NCI-H2227 (cell line): ENCODE measurements at regions not wholly inside any gene's neighbourhood (a gene's known extent, or its start where the extent isn't known, plus 50 kb on each side); places are given as distances from the start of the nearest gene placed in this dataset.
A peak's percentile ranks its signal among the peaks of the same experiment; 100 is the strongest.

Experiments
- DNase-seq: peaks from one replicate; lab custom pipeline; 2025; ENCODE audit not compliant: unreplicated experiment; lab: John Stamatoyannopoulos, UW

DNA sequence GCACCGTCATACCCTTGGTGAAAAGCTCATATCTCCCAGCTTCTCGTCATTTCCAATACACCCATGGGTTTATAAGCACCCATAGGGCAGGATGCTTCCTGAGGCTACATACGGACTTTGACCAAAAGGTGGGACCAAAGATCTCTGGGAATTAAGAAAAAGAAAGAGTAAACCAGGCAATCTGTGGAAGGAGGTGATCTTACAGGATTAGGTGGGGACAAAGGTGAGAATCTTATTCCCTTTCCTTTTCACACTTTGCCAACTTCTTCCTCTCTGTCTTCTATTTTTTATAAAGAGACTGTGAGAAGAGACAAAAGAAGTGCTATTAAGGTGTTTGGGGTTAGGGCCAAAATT is 172.0 kb downstream of the DLEU7 start:
- no peak for DNase-seq

DNA sequence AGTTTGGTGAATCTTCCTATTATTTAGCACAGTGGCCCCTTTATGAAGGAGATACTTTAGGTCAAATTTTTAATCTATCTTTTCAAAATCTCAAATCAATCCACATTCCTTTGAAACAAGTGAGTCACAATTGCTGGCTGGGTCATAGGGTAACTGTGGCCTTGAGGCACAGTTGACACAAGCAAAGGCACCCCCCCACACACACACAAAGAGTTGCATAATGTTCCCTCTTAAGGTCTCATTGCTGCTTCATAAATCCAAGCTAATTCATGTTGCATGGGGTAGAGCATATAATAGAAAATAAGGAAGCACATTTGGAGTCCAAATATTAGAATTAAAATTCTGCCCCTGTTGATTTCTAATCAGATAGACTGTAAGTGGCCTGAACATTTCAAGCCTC is 171.5 kb downstream of the DLEU7 start:
- no peak for DNase-seq

DNA sequence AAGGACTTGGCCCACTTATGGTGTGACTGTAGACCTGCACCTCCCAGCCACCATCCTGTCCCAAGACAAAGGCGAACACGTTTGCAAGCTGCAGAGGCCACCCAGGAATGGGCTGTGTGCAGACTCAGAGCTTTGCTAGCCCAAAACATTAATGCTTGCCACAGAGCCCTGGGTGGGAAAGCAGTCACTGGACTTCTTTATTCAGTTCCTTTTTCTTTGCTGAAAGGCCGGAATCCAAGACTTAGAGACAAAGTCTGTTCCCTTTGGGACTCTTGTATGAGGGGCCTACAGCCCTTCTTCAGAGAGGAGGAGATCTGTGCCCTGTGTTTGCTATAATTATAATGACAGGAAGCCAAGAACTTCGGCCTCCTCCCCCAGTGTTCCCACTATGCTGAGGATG is 167.8 kb downstream of the DLEU7 start:
- DNase-seq: no peak

DNA sequence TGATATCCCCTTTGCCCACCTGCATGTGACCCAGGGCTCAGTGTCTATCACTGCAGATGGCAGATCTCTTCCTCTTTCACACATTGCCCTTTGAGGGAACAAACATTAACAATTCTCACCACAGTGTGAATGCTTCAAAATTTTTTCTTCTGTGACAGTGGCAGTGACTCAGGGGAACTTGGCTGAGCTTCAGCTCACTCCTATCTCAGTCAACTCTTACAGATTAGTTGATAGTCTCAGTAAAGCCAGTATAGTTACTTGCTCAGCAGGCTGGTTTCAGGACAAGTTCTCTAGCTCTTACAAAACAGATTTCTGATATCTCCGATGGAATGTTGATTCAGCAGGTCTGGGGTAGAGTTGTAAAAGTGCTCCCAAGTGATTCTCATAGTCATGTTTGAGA is 166.9 kb downstream of the DLEU7 start:
- no peak for DNase-seq

DNA sequence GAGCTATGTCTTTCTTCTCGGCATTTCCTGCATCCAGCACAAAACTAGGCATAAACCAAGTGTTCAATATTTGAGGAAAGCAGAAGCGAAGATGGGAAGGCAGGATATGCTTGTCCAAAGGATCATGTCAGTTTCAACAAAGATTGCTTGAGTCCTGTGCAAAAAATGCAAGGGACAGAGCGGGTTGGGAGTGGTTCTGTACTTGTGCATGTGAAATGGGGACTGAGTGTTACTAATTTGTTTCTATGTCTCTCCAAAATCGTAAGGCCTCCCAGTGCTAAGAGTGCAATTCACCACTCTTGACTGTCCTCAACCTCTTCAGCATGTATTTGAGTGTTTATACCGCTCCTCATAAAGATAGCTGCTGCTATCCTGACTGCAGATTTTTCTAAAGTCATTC is 166.2 kb downstream of the DLEU7 start:
- DNase-seq: no peak

DNA sequence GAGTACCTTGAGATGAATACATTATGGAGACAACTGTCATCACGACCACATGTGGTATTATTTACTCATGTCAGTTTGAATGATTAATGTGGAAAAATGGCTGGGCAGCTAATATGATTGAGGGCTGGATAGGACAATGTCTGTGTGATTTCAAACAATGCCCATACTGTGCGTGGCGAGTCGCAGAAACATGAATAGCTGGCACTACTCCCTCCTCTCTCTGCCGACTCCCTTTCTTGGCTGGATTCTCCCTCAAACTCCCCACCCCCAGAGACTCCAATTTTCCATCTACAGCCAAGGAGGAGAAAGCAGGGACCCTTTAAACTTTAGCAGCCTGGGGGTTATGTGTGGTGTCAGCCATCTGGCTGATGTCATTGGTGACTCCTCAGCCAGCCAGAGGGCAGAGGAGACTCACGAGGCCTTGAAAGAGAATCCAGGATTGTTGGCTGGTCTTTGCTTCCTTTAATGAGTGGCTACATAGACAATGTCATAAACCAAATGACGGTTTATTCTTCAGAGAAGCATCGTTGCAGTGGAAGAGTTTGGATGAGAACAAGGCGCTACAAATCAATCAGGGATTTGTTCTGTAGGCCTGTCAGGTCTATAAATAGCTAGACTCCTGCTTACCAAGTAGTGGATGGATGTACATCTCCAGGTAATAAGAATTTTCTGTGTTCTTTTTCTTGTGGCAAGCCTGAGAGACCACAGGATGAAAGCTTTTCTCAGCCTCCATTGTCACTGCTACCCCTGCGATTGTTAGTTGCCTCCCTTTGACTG is 165.6 kb downstream of the DLEU7 start:
- peak; percentile 16 for DNase-seq

DNA sequence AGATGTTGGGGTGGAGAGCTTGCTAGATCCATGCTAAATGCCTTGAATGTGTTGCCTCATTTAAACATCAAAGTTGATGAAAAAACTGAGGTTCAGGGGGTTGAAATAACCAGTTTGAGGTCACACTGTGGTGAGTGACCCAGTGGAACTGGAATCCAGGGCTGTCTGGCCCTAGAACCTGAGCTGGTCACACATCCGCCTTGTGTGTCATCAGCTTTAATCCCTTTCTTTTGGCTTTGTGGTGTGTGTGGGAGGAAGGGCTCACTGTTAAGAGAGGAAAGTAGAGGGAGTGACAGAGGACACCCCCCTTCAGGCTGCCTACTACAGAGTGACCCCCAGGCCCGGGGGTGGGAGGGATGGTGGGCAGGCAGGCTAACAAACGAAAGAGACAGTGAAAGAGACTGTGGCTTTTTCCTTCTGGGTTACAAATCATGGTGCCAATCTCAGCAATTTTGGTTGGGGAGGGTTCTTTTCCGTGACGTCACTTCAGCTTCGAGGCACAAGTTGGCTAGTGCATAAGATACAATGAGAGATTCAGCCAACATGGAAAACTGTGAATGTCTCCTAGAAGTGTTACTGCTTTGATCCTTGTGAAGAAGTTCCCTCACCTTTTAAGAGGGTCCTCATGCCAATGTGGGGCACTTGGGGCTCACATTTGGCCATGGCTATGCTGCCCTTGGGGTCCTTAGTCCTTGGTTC is 164.9 kb downstream of the DLEU7 start:
- no peak for DNase-seq

DNA sequence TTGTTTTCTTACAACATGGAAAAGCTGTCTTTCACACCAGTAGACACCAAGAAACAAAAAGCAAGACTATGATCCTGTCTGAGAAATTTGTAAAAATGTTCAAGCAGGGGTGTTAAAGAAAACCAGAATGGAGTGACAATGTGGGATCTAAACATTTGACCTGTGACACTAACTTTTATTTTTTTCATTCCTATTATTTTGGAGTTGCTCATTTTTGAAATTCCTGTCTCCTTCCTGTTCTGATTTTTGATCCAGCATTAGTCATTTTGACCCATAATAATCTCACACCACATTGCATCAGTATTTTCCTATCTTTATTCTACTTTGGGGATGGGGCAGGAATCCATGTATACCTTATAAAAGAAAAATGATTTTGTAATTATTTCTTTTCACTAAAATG is 164.2 kb downstream of the DLEU7 start:
- no peak for DNase-seq

DNA sequence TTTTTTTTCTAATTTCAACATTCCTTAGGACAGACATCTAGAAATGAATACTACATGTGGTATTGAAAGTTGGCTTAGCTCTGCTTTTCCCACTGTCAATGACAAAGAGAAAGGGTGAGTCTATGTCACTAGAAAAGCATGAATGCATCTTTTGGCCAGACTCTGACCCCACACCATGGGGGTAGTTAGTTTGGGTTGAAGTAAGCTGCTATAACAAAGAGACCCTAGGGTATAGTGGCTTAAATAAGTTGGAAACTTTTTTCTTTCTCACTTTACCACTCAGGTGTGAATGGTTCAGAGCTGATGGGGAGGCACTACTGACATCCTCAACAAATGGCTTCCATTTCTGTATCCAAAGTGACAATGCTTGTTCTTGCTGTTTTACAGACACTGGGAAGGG is 161.5 kb downstream of the DLEU7 start:
- DNase-seq: no peak

DNA sequence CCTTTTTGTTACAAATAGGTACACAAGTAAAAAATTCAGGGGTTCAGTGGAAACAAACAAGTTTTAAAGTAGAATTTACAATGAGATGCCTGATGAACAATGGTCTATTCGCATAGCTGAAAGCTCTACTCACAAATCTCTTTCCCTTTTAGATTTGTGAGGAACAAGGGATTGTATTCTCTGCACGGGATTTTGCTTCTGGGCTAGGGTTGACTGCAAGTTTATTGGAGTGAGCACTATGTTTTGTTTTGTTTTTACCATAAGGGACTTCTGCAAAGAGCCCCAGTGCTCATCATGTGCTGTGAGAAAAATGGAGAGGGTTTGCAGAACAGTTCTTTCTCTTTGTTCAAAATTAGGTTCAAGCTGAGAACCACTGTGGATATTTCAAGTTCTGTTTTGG is 160.5 kb downstream of the DLEU7 start:
- DNase-seq: no peak

DNA sequence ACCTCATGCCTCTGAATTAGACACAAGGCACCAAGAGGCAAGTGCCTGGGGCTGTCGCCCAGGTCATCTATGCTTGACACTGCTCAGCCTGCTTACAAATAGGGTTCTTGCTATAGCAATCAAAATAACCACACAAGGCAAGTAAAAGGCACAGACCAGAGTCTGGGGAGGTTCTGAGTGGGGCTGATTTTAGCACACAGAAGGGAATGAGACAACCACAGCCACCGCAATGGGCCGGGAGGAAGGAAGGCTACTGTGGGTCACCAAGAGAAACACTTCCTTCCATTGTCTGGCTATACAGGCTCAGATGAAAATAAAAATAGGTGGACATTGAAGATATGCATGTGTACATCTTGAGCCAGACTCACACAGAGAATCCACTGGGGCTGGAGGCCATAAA is 159.1 kb downstream of the DLEU7 start:
- no peak for DNase-seq

DNA sequence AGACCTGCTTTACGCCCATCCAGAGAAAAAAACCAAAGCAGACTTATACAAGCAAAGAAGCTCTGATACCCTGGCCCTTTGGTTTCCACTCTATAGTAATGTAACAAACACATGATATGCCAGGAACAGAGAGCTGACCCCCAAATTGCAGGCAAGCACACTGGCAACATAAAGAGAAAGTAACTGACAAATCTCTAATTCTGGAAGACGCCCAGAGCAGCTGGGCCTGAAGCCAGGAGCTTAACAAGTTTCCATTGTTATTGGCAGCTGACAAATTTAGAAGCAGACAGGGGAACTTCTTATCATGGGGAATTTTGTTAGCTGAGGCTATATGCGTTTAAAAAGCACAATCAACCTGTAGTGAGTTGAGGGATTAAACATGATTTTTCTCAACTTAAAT is 158.0 kb downstream of the DLEU7 start:
- DNase-seq: peak; percentile 66

DNA sequence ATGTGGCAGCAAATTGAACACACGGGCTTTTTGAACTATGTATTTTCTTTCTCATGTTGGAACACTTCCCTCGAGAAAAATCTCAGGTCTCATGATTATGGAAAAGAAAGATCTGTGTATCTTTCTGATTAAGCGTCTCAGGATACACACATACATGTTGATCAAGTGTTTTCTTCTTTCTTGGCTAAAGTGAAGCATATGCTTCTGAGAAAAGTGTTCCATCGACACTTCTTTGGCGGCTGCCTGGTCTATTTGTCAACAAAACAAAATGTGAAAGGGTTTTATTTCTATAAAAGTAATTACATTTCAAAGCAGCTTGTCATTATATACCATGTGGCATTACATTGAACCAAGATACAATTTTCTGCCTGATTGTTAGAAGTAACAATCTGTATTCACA is 157.5 kb downstream of the DLEU7 start:
- DNase-seq: no peak

DNA sequence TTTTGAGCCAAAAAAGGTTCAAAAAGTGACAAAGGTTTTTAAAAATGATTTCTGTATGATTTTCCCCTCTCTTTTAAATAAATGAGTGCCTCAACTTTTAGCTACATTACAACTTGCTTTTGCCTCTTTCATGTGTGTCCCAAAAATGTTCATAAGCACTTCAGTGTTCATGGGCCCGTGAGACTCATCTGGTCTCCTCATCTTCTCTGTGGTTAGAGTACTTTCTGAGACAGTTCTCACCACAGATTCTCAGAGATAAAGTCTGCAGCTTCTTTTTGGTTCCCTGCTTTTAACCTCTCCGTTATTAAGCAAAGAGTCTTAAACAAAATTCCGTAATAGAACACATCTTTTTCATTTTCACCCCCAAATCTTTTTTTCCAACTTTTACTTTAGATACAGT is 156.9 kb downstream of the DLEU7 start:
- DNase-seq: no peak

DNA sequence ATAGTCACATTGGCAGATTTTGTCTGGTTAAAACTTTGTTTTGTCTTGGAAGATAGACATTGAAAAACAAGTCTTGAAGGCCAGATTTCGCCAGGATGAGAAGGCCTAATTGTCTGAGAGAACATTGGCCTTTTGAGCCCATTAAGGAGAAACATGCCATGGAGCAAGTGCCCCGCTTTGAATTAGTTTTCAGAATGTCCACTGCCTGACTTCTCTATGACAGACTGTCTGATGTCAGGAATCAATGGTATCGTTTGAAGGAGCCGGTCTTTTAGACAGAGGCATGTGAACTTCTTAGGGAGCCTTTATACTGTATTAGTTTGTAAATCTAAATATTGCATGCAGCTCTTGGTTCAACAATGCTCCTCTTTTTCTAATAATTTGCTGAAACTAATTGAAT is 155.9 kb downstream of the DLEU7 start:
- DNase-seq: no peak

DNA sequence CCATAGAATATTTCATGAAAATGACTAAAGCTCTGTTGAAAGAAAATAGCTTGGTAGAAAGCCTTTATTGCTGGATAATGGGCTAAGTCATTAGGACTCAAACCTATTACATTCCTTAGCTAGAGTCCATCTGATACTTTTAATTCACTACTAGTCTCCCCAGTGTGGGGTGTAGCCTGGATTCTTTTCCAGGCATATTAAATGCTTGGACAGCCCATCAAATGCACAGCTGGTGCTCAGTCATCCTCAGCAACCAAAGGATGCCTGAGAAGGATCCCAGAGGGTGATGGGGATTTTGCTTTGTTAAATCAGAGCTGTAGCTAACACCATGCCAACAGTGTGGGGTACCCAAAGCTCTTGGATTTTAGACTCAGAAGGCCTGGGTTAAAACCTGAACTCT is 153.5 kb downstream of the DLEU7 start:
- DNase-seq: no peak

DNA sequence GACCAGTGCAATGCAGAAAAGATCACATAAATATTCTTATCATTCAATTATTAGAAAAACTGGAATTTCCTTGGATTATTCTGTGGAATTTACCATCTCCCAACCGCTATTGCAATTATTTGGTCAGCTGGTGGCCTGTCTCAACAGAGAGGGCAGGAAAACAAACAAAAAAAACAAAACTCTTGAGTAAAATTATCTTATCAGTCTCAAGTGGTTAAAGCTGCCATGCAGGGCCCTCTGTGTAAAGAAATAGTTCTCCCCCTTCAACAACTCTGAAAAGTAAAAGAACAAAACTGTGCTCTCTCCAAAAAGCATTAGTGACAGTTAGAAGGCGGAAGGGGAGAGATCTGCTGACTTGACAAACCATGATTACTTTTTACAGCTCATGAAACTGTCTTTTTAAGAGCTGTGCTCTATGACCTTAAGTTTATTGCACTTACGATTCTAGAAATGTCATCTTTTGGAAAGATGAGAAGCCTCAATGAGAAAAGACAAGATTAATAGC is 152.3 kb downstream of the DLEU7 start:
- DNase-seq: no peak

DNA sequence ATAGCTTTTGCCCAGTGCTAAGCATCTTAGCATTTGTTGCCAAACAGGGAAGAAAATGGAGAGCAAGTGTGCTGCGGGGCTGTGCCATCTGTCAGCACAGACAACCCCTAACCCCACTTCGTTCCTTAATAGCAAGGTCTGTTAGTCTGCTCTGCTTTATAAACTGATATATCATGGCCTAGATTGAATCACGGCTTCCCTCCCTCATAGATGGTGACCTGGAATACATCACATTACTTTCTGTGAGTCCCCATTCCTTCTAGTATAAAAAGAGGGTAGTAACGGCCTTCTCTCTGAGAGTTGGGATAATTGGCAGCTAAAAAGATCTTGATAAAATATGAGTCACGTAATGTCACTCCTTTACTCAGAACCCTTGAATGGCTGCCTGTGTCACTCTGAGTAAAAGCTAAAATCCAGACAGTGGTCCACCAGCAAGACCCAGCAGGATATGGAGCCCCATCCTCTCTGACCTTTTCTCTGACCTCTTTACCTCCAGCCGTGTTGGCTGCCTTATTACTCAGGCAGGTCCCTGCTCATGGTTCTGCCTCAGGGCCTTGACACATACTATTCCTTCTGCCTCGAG is 151.7 kb downstream of the DLEU7 start:
- DNase-seq: peak; percentile 61

DNA sequence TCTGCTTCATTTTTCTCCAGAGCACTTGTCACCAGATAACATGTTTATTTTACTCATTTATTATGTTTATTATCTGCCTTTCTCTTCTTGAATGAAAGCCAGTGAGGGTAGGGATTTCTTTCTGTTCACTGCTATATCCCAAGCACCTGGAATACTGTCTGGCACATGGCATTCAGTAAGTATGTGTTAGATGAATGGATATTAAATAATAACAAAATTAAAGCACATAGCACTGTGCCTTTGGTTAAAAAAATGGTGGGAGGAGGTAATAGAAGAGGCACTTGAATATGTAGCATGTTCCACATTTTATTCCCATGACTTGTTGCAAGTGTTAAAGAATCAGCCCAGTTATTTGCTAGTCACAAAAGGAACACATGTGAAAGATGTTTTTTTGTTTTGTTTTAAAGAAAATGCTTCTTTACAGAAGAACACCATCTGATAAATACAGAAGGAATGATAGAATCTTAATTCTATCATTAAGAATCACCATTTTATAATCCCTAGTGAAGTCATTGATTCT is 151.0 kb downstream of the DLEU7 start:
- DNase-seq: no peak

DNA sequence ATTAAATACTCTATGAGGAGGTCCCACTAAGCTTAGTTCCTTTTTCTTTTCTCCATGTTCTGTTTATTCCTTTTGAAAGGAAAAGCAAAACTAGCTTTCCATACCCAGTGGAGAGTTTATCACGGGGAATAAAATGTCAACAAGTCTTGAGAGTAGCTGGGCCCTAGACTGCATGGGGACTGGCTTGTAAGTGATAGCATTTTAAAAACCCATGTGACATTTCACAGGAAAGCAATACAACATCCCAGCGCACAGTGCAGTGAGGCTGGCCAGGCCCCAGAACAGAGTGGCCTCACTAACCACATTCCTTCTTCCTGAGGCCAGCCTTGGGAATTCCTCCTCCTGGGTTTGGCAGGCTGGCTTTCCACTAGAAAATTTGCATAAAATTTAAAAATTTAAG is 149.8 kb downstream of the DLEU7 start:
- no peak for DNase-seq

DNA sequence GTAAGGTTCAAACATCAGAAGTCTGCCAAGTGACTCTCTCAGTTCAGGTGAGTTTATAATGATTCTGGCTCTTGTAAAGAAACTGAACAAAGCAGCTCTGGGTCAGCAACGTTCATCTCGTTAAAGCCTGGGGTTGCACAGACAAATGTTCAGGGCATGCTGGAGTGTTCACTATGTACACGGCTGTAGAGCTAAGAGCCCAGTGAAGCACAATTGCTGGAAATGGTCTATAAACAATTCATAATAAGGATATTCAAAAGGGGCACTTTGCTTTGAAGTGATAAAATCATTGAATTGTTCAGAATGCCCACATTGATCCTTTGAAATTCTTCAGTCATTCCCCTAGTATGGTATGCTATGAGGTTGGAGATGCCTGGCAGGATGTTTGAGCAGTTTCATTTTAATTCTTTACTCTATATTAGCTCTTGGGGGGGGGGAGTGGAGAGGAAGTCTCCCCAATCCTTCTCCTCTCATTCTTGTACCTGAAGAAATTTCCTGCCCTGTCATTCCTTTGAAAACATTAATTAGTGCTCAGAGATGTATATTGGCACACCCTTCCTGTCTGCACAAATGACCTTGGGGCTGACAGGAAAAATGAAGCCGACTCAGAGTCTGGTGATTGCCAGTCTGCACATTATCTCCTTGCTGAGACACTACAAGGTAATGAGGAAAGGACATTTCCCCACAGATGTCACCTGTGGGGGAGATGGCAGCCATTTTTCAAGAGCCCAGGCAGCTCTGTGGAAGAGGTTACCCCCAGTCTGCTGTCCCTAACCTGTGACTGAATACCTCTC is 145.5 kb downstream of the DLEU7 start:
- peak; percentile 28 for DNase-seq
